ENCODE measurements at regions not wholly inside any gene's neighbourhood (a gene's known extent, or its start where the extent isn't known, plus 50 kb on each side); places are given as distances from the start of the nearest gene placed in this dataset.

- TF ChIP-seq, protein P1, sequence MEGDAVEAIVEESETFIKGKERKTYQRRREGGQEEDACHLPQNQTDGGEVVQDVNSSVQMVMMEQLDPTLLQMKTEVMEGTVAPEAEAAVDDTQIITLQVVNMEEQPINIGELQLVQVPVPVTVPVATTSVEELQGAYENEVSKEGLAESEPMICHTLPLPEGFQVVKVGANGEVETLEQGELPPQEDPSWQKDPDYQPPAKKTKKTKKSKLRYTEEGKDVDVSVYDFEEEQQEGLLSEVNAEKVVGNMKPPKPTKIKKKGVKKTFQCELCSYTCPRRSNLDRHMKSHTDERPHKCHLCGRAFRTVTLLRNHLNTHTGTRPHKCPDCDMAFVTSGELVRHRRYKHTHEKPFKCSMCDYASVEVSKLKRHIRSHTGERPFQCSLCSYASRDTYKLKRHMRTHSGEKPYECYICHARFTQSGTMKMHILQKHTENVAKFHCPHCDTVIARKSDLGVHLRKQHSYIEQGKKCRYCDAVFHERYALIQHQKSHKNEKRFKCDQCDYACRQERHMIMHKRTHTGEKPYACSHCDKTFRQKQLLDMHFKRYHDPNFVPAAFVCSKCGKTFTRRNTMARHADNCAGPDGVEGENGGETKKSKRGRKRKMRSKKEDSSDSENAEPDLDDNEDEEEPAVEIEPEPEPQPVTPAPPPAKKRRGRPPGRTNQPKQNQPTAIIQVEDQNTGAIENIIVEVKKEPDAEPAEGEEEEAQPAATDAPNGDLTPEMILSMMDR (conservative IDR thresholded peaks at IDR 0.05; ENCODE audit: low read length) = no peak
- no peak overlapping the region for H3K4me3 ChIP-seq (ENCODE audit: low read length)
- no peak for DNase-seq (ENCODE audit: low read depth)
Observed at GRCh38 chr5:154630410-154630809, 124.8 kb upstream of the LARP1 start.

DNA sequence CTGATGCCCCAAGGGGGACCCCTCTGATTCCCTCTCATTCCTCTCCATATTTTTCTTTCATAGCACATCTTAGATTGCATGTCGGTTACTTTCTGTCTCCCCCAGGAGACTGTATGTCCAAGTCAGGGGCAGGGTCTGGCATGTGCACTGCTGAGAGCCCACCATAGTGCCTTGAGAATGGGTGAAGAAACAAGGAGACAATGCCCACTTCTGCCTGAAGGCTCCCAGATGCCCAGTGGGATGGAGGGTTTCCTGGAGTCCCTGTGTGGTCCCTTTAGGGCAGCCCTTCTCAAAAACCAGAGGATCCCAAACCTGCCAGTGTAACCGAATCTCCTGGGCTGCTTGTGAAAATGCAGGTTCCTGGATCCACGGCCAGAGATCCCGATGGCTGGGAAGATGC is 126.5 kb upstream of the LARP1 start:
- no peak for DNase-seq (ENCODE audit: low read depth)
- TF ChIP-seq, protein P1 (conservative IDR thresholded peaks at IDR 0.05; ENCODE audit: low read length) = no peak
- no peak overlapping the region for H3K4me3 ChIP-seq (ENCODE audit: low read length)

DNA sequence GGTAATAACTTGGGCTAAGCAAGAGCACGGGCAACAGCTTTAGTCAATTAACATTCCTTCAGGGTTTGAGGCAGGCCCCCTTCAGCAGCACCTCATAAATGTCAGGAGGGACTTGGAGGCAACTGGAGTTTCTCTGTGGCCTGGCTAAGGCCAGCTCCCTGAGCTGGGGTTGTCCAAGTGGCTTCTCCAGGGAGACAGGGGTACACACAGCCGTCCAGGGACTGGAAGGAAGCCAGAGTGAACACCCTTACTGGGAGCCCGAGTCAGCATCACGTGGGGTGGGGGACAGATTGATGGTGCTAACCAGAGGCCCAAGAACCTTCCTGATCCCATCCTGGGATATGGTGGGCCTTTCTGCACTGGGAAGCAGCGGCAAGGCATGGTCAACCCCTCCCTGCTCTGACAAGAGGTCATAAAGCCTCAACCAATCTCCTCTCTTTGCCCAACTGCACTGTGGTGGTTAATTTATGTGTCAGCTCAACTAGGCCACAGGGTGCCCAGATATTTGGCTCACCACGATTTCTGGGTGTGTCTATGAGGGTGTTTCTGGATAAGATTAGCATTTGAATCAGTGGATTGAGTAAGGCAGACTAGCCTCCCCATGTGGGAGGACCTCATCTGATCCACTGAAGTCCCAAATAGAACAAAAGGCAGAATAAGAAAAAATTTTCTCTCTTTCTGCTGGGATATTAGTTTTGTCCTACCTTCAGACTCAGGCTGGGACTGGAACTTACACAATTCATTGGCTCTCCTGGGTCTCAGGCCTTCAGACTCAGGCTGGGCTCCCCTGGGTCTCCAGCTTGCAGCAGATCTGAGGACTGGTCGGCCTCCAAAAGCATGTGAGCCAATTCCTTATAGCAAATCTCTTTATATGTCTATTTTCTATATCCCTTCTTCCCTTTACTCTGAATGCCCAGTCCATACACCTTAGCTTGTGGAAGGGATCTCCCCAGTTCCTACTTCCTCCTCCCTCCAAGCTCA is 127.2 kb upstream of the LARP1 start:
- TF ChIP-seq, protein P1 (conservative IDR thresholded peaks at IDR 0.05; ENCODE audit: low read length) = no peak
- H3K4me3 ChIP-seq (ENCODE audit: low read length) = no peak overlapping the region
- peak; percentile 78 for DNase-seq (ENCODE audit: low read depth)

GRCh38 chr5:154626876-154627557 is 128.2 kb upstream of the LARP1 start:
- no peak for DNase-seq (ENCODE audit: low read depth)
- H3K4me3 ChIP-seq (ENCODE audit: low read length) = no peak overlapping the region
- TF ChIP-seq, protein P1 (conservative IDR thresholded peaks at IDR 0.05; ENCODE audit: low read length) = no peak

DNA sequence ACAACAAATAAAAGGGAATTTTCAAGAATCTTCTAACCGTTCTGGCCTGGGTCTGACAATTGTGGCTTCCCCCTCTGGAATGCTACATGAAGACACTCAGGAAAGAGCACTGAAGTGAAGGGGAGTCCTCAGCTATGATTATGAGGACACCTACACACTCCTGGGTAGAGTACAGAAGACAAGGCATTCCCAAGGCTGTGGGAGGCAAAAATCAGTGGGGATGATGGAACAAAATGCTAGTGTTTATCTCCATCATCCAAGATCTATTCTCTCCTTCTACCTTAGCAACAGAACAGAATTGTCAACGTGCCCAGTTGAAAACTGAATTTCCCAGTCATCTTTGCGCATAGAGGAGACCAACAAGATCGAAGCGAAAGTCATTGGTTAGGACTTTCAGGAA is 130.1 kb upstream of the LARP1 start:
- no peak overlapping the region for H3K4me3 ChIP-seq (ENCODE audit: low read length)
- TF ChIP-seq, protein P1 (conservative IDR thresholded peaks at IDR 0.05; ENCODE audit: low read length) = no peak
- DNase-seq (ENCODE audit: low read depth) = no peak

DNA sequence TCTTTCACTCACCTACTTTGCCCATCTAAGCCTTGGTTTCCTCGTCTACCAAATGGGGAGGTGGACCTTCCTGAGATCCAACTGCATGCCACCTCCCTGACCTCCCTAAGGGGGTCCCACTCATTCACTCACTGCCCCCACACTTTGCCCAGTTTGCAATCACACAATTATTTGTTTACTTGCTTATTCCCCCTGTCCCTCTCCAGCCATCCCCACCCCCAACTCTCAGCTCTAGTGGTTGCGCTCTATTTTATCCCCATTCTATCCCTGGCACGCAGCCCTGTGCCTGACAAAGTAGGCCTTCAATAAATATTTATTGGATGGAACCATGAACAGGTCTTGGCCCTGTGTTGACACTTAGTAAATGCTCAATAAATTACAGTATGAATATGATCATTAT is 130.8 kb upstream of the LARP1 start:
- H3K4me3 ChIP-seq (ENCODE audit: low read length) = no peak overlapping the region

More for the DNA sequence above, 130.8 kb upstream of the LARP1 start:
- DNase-seq (ENCODE audit: low read depth) = no peak
- TF ChIP-seq, protein P1 (conservative IDR thresholded peaks at IDR 0.05; ENCODE audit: low read length) = no peak
